OCI-LY1 (cell line): ENCODE measurements at regions not wholly inside any gene's neighbourhood (a gene's known extent, or its start where the extent isn't known, plus 50 kb on each side); places are given as distances from the start of the nearest gene placed in this dataset.

Experiments
- H2AFZ ChIP-seq: fragments of 200-600 bp; sonication (generic), shearing (Covaris generic); 2 replicates; pipeline ENCODE4 v1.6.0; 2014; ENCODE audit warnings: antibody characterized with exemption, mild to moderate bottlenecking, low read length
- H3F3A ChIP-seq: fragments of 200-600 bp; sonication (generic), shearing (Covaris generic); 2 replicates; pipeline ENCODE4 v1.6.0; 2014; ENCODE audit warnings: mild to moderate bottlenecking, antibody characterized with exemption, low read length, moderate library complexity; ENCODE audit not compliant: insufficient read depth
- H3K27ac ChIP-seq: fragments of 200-600 bp; sonication (generic); 2 replicates; pipeline ENCODE4 v1.5.1; 2014; ENCODE audit warnings: low read length, mixed run types, mild to moderate bottlenecking, low read depth; ENCODE audit not compliant: poor library complexity, severe bottlenecking
- H3K27me3 ChIP-seq: fragments of 200-600 bp; sonication (generic); 2 replicates; pipeline ENCODE4 v1.6.0; 2014; ENCODE audit warnings: antibody characterized with exemption, mild to moderate bottlenecking, low read length, moderate library complexity; ENCODE audit not compliant: insufficient read depth
- H3K36me3 ChIP-seq: fragments of 200-600 bp; sonication (generic); 2 replicates; pipeline ENCODE4 v1.6.1; 2014; ENCODE audit warnings: mild to moderate bottlenecking, antibody characterized with exemption, low read length, moderate library complexity, mixed read lengths; ENCODE audit not compliant: insufficient read depth
- H3K4me1 ChIP-seq: fragments of 200-600 bp; sonication (generic); 2 replicates; pipeline ENCODE4 v1.5.1; 2014; ENCODE audit warnings: mild to moderate bottlenecking, low read length, moderate library complexity; ENCODE audit not compliant: insufficient read depth, severe bottlenecking
- H3K4me2 ChIP-seq: fragments of 200-600 bp; sonication (generic), shearing (Covaris generic); 2 replicates; pipeline ENCODE4 v1.6.1; 2014; ENCODE audit warnings: low read length
- H3K4me3 ChIP-seq: fragments of 200-600 bp; sonication (generic); 2 replicates; pipeline ENCODE4 v1.5.1; 2014; ENCODE audit warnings: low read length, low read depth, mild to moderate bottlenecking, mixed read lengths; ENCODE audit not compliant: poor library complexity, severe bottlenecking
- H3K79me2 ChIP-seq: fragments of 200-600 bp; shearing (Covaris generic); 2 replicates; pipeline ENCODE4 v1.6.1; 2016; ENCODE audit warnings: mixed run types, low read length, mixed read lengths; ENCODE audit not compliant: insufficient read depth
- H3K9ac ChIP-seq: fragments of 200-600 bp; sonication (generic), shearing (Covaris generic); 2 replicates; pipeline ENCODE4 v1.6.1; 2014; ENCODE audit warnings: mild to moderate bottlenecking, low read length, mixed read lengths
- H3K9me2 ChIP-seq: fragments of 200-600 bp; sonication (generic), shearing (Covaris generic); 2 replicates; pipeline ENCODE4 v1.6.1; 2014; ENCODE audit warnings: low read depth, mild to moderate bottlenecking, low read length, mixed read lengths
- H3K9me3 ChIP-seq: fragments of 200-600 bp; shearing (Covaris generic); 2 replicates; pipeline ENCODE4 v1.6.1; 2014; ENCODE audit warnings: low read length, mixed read lengths
- H4K20me1 ChIP-seq: fragments of 200-600 bp; sonication (generic), shearing (Covaris generic); 2 replicates; pipeline ENCODE4 v1.6.0; 2016; ENCODE audit warnings: mild to moderate bottlenecking, low read length; ENCODE audit not compliant: insufficient read depth
- CTCF ChIP-seq: fragments of 200-600 bp; sonication (generic), shearing (Covaris generic); IDR thresholded peaks from 2 replicates; pipeline ENCODE4 v1.5.1; 2017; ENCODE audit warnings: mild to moderate bottlenecking, antibody characterized with exemption, low read length, moderate library complexity, mixed read lengths
- EZH2 ChIP-seq: fragments of 200-600 bp; sonication (generic), shearing (Covaris generic); IDR thresholded peaks from 2 replicates; pipeline ENCODE4 v1.8.0; 2017; ENCODE audit warnings: borderline replicate concordance, mixed run types, mild to moderate bottlenecking, antibody characterized with exemption, low read length, moderate library complexity, mixed read lengths

DNA sequence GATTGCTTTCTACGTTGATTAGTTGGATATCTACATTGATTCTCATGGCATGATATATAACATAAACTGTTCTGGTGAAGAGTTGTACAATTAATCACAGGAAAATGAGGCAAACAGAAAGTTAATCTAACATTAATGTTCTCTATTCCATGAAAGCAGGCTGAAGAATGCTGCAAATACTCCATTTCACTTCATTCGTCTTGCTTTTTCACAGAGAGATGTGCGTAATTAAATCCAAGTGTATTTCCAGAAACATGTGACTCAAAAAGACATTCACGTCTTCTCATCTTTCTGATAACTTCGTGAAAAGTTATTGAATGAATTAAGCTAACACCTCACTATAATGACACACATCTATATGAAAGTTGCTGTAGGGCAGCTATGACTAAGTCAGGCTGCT, 1471.5 kb downstream of the DPP10 start:
- Histone ChIP-seq H4K20me1 (no peaks in the 10 kb centered on the region), H3K36me3 (no peaks in the 10 kb centered on the region), H3K27me3 (no peaks in the 10 kb centered on the region), H3K9me2 (no peaks in the 10 kb centered on the region), H3K4me1 (no peaks in the 10 kb centered on the region), H3F3A (no peaks in the 10 kb centered on the region), H3K79me2 (no peaks in the 10 kb centered on the region), H2AFZ (no peak overlapping the region), H3K4me2 (no peak overlapping the region), H3K9me3 (no peaks in the 10 kb centered on the region), H3K9ac (no peak overlapping the region), H3K27ac (no peak overlapping the region), H3K4me3 (no peak overlapping the region)
- TF ChIP-seq CTCF (no peak), EZH2 (no peak)

- H3K36me3 ChIP-seq, result no peaks in the 10 kb centered on the region
- no peaks in the 10 kb centered on the region for H3K9me2 ChIP-seq
- H4K20me1 ChIP-seq, result no peaks in the 10 kb centered on the region
- H3K4me1 ChIP-seq, result no peaks in the 10 kb centered on the region
- TF ChIP-seq EZH2, result no peak
- no peak overlapping the region for H3K4me2 ChIP-seq
- no peak overlapping the region for H3K4me3 ChIP-seq
- H3K9me3 ChIP-seq, result no peaks in the 10 kb centered on the region
- H3K9ac ChIP-seq, result no peak overlapping the region
- H3K27me3 ChIP-seq, result no peaks in the 10 kb centered on the region
- no peak overlapping the region for H3K27ac ChIP-seq
- H3K79me2 ChIP-seq, result no peaks in the 10 kb centered on the region
- H2AFZ ChIP-seq, result no peak overlapping the region
- H3F3A ChIP-seq, result no peaks in the 10 kb centered on the region
Observed at GRCh38 chr2:115921541-115921940, 1479.1 kb downstream of the DPP10 start.

DNA sequence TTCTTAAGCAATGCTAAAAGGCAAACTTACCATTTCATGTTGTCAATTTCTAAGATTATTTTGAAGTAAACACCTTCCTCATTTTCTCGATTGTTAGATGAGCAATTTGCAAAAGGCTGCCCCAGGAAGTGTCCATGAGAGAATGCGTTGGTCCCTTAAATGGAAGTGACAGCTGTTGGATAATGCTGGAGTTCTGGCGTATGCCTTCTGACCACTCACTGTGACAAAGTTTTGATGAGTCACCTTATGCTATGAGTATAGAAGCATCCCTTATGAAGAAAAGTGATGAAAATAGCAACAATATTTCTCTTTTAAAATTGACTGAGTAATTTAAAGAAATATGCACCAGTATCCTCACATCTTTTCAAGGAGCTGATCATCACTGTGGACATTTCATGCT, 1497.5 kb downstream of the DPP10 start:
- Histone ChIP-seq H3K36me3 (no peaks in the 10 kb centered on the region), H3F3A (no peaks in the 10 kb centered on the region), H3K9ac (no peak overlapping the region), H4K20me1 (no peaks in the 10 kb centered on the region), H3K4me2 (no peak overlapping the region), H3K27me3 (no peaks in the 10 kb centered on the region), H2AFZ (no peak overlapping the region), H3K4me3 (no peak overlapping the region), H3K79me2 (no peaks in the 10 kb centered on the region), H3K9me3 (no peaks in the 10 kb centered on the region), H3K9me2 (no peaks in the 10 kb centered on the region), H3K4me1 (no peaks in the 10 kb centered on the region), H3K27ac (no peak overlapping the region)
- TF ChIP-seq CTCF (no peak), EZH2 (no peak)

GRCh38 chr2:115942800-115943199, 1500.4 kb downstream of the DPP10 start:
- Histone ChIP-seq H3F3A (no peaks in the 10 kb centered on the region), H3K4me2 (no peak overlapping the region), H3K27me3 (no peaks in the 10 kb centered on the region), H3K9me2 (no peaks in the 10 kb centered on the region), H3K9ac (no peak overlapping the region), H3K27ac (no peak overlapping the region), H3K79me2 (no peaks in the 10 kb centered on the region), H3K36me3 (no peaks in the 10 kb centered on the region), H3K4me1 (no peaks in the 10 kb centered on the region), H3K9me3 (no peaks in the 10 kb centered on the region), H2AFZ (no peak overlapping the region), H3K4me3 (no peak overlapping the region), H4K20me1 (no peaks in the 10 kb centered on the region)
- TF ChIP-seq EZH2 (no peak), CTCF (no peak)
